HL-60 (cell line): ENCODE measurements at regions not wholly inside any gene's neighbourhood (a gene's known extent, or its start where the extent isn't known, plus 50 kb on each side); places are given as distances from the start of the nearest gene placed in this dataset.
"Not testable (repeated sequence)": the region's sequence is repeated elsewhere in the genome, so short reads cannot be mapped to it uniquely, and the experiment has no call there.

Experiments
- DNase-seq, 2 experiments: peaks; one replicate each; pipeline ENCODE4 v3.0.0-alpha.2; 2010 to 2020; ENCODE audit warnings: low read depth in 1 of 2, low spot score in 1 of 2
- H3K27ac ChIP-seq: fragments of 250-450 bp; sonication (Bioruptor Pico); replicated peaks from 2 replicates; pipeline ENCODE4 v1.5.1; 2020; ENCODE audit warnings: mild to moderate bottlenecking, moderate library complexity
- H3K27me3 ChIP-seq: fragments of 250-450 bp; sonication (Bioruptor Pico); 2 replicates; pipeline ENCODE4 v1.5.1; 2021; ENCODE audit warnings: mild to moderate bottlenecking, moderate library complexity; ENCODE audit not compliant: insufficient read depth, poor library complexity, severe bottlenecking
- H3K4me3 ChIP-seq: replicated peaks from 2 replicates; pipeline ENCODE4 v1.5.1; 2011; ENCODE audit warnings: mild to moderate bottlenecking, control low read depth, low read length; ENCODE audit not compliant: insufficient read depth
- CTCF ChIP-seq: IDR thresholded peaks from one replicate; pipeline ENCODE4 v1.5.1; 2011; ENCODE audit warnings: low read length, control low read depth, inconsistent platforms; ENCODE audit not compliant: insufficient read depth
- GABPA ChIP-seq: IDR thresholded peaks from 2 replicates; pipeline ENCODE4 v1.6.1; 2012; ENCODE audit warnings: low read depth
- POLR2AphosphoS5 ChIP-seq: IDR thresholded peaks from 2 replicates; pipeline ENCODE4 v1.6.1; 2012; ENCODE audit warnings: low read depth
- REST ChIP-seq: IDR thresholded peaks from 2 replicates; pipeline ENCODE4 v1.6.1; 2012; ENCODE audit warnings: low read depth; ENCODE audit not compliant: insufficient replicate concordance
- SPI1 ChIP-seq: IDR thresholded peaks from 2 replicates; pipeline ENCODE4 v1.6.1; 2012; ENCODE audit warnings: low read depth, mild to moderate bottlenecking, borderline replicate concordance

- Histone ChIP-seq H3K27me3 (no peaks in the 10 kb centered on the region), H3K4me3 (no peak overlapping the region), H3K27ac (no peak overlapping the region)
- TF ChIP-seq REST: no peak
- no peak for TF ChIP-seq POLR2AphosphoS5
- TF ChIP-seq CTCF: no peak
- TF ChIP-seq GABPA: no peak
- no peak for TF ChIP-seq SPI1
- DNase-seq: no peak
Observed at GRCh38 chr14:41541333-41541732, 65.3 kb upstream of the LRFN5 start.

GRCh38 chr14:41532255-41532654 is 74.4 kb upstream of the LRFN5 start:
- H3K4me3 ChIP-seq: no peak overlapping the region
- no peak overlapping the region for H3K27ac ChIP-seq
- no peaks in the 10 kb centered on the region for H3K27me3 ChIP-seq
- DNase-seq: no peak
- TF ChIP-seq POLR2AphosphoS5 (no peak), SPI1 (no peak), REST (no peak), CTCF (no peak), GABPA (no peak)

- Histone ChIP-seq H3K4me3 (no peak overlapping the region), H3K27me3 (no peaks in the 10 kb centered on the region), H3K27ac (no peak overlapping the region)
- TF ChIP-seq CTCF (no peak), REST (no peak), SPI1 (no peak), POLR2AphosphoS5 (no peak), GABPA (no peak)
- no peak for DNase-seq
Observed at GRCh38 chr14:41521891-41522290, 84.8 kb upstream of the LRFN5 start.

GRCh38 chr14:41518030-41518429 is 88.6 kb upstream of the LRFN5 start:
- H3K27ac ChIP-seq, H3K4me3 ChIP-seq, DNase-seq, H3K27me3 ChIP-seq: not testable (repeated sequence)
